Lower leg skin (tissue), 3 donors: ENCODE measurements at regions not wholly inside any gene's neighbourhood (a gene's known extent, or its start where the extent isn't known, plus 50 kb on each side); places are given as distances from the start of the nearest gene placed in this dataset.

Experiments
- CTCF ChIP-seq, 3 donors: fragments of 450-650 bp; IDR thresholded peaks; one replicate each; pipeline ENCODE4 v1.5.1; 2016; ENCODE audit warnings: antibody characterized with exemption in 3 of 3, mild to moderate bottlenecking in 3 of 3, moderate library complexity in 2 of 3
- POLR2A ChIP-seq, 2 donors: fragments of 450-650 bp; IDR thresholded peaks; one replicate each; pipeline ENCODE4 v1.6.1; 2016 to 2017; ENCODE audit warnings: antibody characterized with exemption in 2 of 2, mild to moderate bottlenecking in 1 of 2, moderate library complexity in 1 of 2

GRCh38 chr1:214971071-214971470, 111.5 kb upstream of the KCNK2 start:
- TF ChIP-seq POLR2A (IDR thresholded peaks at IDR 0.05) (no peak), CTCF (IDR thresholded peaks at IDR 0.05) (no peak)
